ENCODE measurements at regions not wholly inside any gene's neighbourhood (a gene's known extent, or its start where the extent isn't known, plus 50 kb on each side); places are given as distances from the start of the nearest gene placed in this dataset.

DNA sequence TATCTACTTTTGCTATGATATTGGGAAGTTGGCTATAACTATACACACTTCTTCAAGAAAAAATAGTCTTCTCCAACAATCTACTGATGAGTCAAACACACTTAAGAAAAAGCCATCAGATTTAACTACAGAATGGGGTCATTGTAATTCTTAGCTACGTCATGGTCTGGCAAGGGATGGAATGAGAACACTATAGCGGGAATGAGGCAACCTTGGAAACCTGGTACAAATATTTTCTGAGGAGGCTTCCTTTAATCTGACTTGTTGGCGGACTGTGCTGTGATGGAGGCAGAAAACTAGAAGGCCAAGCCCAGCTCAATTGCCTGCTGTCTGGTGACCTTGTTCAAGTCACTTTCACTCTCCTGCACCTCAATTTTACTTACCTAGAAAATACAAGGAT lies 586.8 kb upstream of the JAG1 start:
- no peak for DNase-seq
- intact Hi-C loops (cut with micrococcal nuclease): no loop called here
- Mint-ChIP-seq H3K27me3 (no peaks in the 10 kb centered on the region), H3K4me1 (no peaks in the 10 kb centered on the region), H3K9me3 (peaks cover 1% of the 10 kb centered on the region), H3K36me3 (ENCODE audit: low read depth) (no peaks in the 10 kb centered on the region), H3K27ac (no peak overlapping the region), H3K4me3 (no peak overlapping the region)

GRCh38 chr20:11261533-11262000 lies 587.8 kb upstream of the JAG1 start:
- H3K36me3 Mint-ChIP-seq (ENCODE audit: low read depth): no peaks in the 10 kb centered on the region
- no peak for DNase-seq
- no peak overlapping the region for H3K4me3 Mint-ChIP-seq
- no peaks in the 10 kb centered on the region for H3K27me3 Mint-ChIP-seq
- no peaks in the 10 kb centered on the region for H3K9me3 Mint-ChIP-seq
- H3K4me1 Mint-ChIP-seq: no peaks in the 10 kb centered on the region
- intact Hi-C loops (cut with micrococcal nuclease): no loop called here
- H3K27ac Mint-ChIP-seq: no peak overlapping the region

GRCh38 chr20:11266571-11266970 lies 592.8 kb upstream of the JAG1 start:
- no peak for DNase-seq
- peaks cover 4% of the 10 kb centered on the region for H3K4me1 Mint-ChIP-seq
- H3K27me3 Mint-ChIP-seq: no peaks in the 10 kb centered on the region
- intact Hi-C loops (cut with micrococcal nuclease): no loop called here
- no peaks in the 10 kb centered on the region for H3K36me3 Mint-ChIP-seq (ENCODE audit: low read depth)
- no peak overlapping the region for H3K27ac Mint-ChIP-seq
- H3K4me3 Mint-ChIP-seq: no peak overlapping the region
- H3K9me3 Mint-ChIP-seq: no peaks in the 10 kb centered on the region

GRCh38 chr20:11267131-11267761 lies 593.4 kb upstream of the JAG1 start:
- DNase-seq: no peak
- no peak overlapping the region for H3K27ac Mint-ChIP-seq
- peaks cover 4% of the 10 kb centered on the region for H3K4me1 Mint-ChIP-seq
- intact Hi-C loops (cut with micrococcal nuclease): no loop called here
- H3K9me3 Mint-ChIP-seq: no peaks in the 10 kb centered on the region
- no peak overlapping the region for H3K4me3 Mint-ChIP-seq
- H3K36me3 Mint-ChIP-seq (ENCODE audit: low read depth): no peaks in the 10 kb centered on the region
- H3K27me3 Mint-ChIP-seq: no peaks in the 10 kb centered on the region

DNA sequence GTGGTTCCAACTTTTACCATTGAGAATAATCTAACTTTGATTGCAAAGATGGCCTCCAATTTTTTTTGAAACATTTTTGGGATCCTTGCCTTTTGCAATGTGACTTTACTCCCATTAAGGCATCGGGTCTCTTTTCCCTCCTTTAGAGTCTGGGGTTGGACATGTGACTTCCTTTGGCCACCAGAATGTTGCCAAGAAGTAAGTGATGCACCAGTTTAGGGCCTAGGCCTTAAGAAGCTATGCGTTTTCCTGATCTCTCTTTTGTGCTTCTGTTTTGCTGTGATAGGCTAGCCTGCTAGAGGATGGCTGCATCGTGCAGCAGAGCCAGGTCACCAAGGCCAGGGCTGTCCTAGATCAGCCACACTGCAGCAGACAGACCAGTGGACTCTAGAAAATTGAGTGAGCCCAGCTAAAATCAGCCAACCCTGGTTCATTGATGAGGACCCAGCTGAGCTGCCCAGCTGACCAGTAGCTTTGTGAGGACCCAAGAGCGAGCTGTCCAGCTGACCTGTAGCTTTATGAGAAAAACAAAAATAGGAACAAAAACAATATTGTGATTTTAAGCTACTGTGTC lies 594.0 kb upstream of the JAG1 start:
- Mint-ChIP-seq H3K4me3 (no peak overlapping the region), H3K4me1 (peaks cover 4% of the 10 kb centered on the region), H3K36me3 (ENCODE audit: low read depth) (no peaks in the 10 kb centered on the region), H3K27ac (no peak overlapping the region), H3K27me3 (no peaks in the 10 kb centered on the region), H3K9me3 (no peaks in the 10 kb centered on the region)
- DNase-seq: no peak
- intact Hi-C loops (cut with micrococcal nuclease): no loop called here

- intact Hi-C loops (cut with micrococcal nuclease): loop anchor here (5.0 kb wide), 1 partner anchor 718 kb away; no protein-coding TSS in a partner anchor
- H3K27ac Mint-ChIP-seq: no peak overlapping the region
- no peak overlapping the region for H3K4me3 Mint-ChIP-seq
- DNase-seq: no peak
- H3K4me1 Mint-ChIP-seq: peaks cover 4% of the 10 kb centered on the region
- H3K9me3 Mint-ChIP-seq: no peaks in the 10 kb centered on the region
- H3K27me3 Mint-ChIP-seq: no peaks in the 10 kb centered on the region
- H3K36me3 Mint-ChIP-seq (ENCODE audit: low read depth): no peaks in the 10 kb centered on the region
Measured at GRCh38 chr20:11270566-11270965, 596.8 kb upstream of the JAG1 start.

GRCh38 chr20:11271319-11271718 lies 597.5 kb upstream of the JAG1 start:
- Mint-ChIP-seq H3K27me3 (no peaks in the 10 kb centered on the region), H3K36me3 (ENCODE audit: low read depth) (no peaks in the 10 kb centered on the region), H3K27ac (no peak overlapping the region), H3K9me3 (no peaks in the 10 kb centered on the region), H3K4me3 (no peak overlapping the region), H3K4me1 (peaks cover 4% of the 10 kb centered on the region)
- intact Hi-C loops (cut with micrococcal nuclease): loop anchor here (5.0 kb wide), 1 partner anchor 719 kb away; no protein-coding TSS in a partner anchor
- no peak for DNase-seq

DNA sequence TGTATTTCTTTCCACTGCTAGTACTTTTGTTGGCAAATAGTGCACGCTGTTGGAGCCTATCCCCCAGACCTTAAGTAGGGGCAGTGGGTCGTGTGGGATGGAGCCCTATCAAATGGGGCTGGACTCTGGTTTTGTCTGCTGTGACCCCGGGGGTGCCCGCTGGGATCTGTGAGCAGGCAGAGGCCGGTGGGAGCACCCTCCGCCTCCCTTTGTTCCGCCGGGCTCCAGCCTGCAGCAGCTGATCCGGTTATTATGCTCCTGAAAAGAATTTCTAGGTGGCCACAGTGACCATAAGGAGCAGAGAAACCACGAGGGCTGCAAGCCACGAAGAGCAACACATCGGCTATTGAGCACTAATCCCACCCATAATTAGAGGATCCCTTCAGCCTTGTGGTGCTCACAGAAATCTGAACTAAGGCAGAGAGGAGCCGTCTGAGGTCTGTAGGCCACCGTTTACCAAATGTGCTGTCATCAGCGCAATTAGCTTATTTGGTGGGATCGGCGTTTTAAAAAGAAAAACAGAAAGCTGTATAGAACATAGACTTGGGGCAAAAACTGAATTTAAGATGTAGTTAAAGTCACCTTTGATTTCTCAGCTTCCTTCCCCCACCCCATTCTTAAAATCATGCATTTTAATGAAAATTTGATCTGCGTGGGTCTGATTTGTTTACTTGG lies 598.3 kb upstream of the JAG1 start:
- no peak for DNase-seq
- no peak overlapping the region for H3K4me3 Mint-ChIP-seq
- no peaks in the 10 kb centered on the region for H3K27me3 Mint-ChIP-seq
- H3K27ac Mint-ChIP-seq: no peak overlapping the region
- intact Hi-C loops (cut with micrococcal nuclease): loop anchor here (5.0 kb wide), 1 partner anchor 720 kb away; no protein-coding TSS in a partner anchor
- no peaks in the 10 kb centered on the region for H3K36me3 Mint-ChIP-seq (ENCODE audit: low read depth)
- H3K9me3 Mint-ChIP-seq: no peaks in the 10 kb centered on the region
- peaks cover 4% of the 10 kb centered on the region for H3K4me1 Mint-ChIP-seq

DNA sequence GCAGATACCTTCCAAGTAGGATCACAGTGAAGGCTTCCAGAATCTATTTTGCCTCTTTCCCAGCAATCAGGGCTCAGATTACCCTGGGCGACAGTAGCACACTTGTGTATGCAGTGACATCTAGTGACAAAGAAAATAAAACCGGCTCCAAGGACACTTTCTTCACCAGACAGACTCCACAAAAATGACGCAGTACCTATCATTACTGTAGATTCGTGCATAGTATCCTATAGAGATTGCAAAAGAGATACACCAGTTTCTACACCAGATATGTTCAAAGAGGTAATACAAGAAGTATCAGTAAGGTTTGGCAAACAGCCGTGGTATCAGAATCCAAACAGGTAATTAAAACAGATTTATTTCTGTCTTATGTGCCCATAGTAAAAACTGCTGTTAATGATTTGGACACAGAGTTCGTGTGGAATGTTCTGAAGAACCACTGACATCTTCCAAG lies 600.4 kb upstream of the JAG1 start:
- no peak for DNase-seq
- Mint-ChIP-seq H3K9me3 (no peaks in the 10 kb centered on the region), H3K27me3 (no peaks in the 10 kb centered on the region), H3K36me3 (ENCODE audit: low read depth) (no peaks in the 10 kb centered on the region), H3K4me1 (no peaks in the 10 kb centered on the region), H3K27ac (no peak overlapping the region), H3K4me3 (no peak overlapping the region)
- intact Hi-C loops (cut with micrococcal nuclease): loop anchor here (5.0 kb wide), 1 partner anchor 722 kb away; no protein-coding TSS in a partner anchor

GRCh38 chr20:11275740-11276139 lies 601.9 kb upstream of the JAG1 start:
- Mint-ChIP-seq H3K4me3 (no peak overlapping the region), H3K9me3 (no peaks in the 10 kb centered on the region), H3K4me1 (no peaks in the 10 kb centered on the region), H3K27ac (no peak overlapping the region), H3K36me3 (ENCODE audit: low read depth) (no peaks in the 10 kb centered on the region), H3K27me3 (no peaks in the 10 kb centered on the region)
- intact Hi-C loops (cut with micrococcal nuclease): no loop called here
- DNase-seq: no peak

GRCh38 chr20:11277170-11277569 lies 603.4 kb upstream of the JAG1 start:
- Mint-ChIP-seq H3K9me3 (no peaks in the 10 kb centered on the region), H3K4me1 (no peaks in the 10 kb centered on the region), H3K27me3 (no peaks in the 10 kb centered on the region), H3K27ac (no peak overlapping the region), H3K36me3 (ENCODE audit: low read depth) (no peaks in the 10 kb centered on the region), H3K4me3 (no peak overlapping the region)
- DNase-seq: no peak
- intact Hi-C loops (cut with micrococcal nuclease): no loop called here

GRCh38 chr20:11277858-11278257 lies 604.1 kb upstream of the JAG1 start:
- no peak overlapping the region for H3K4me3 Mint-ChIP-seq
- H3K9me3 Mint-ChIP-seq: no peaks in the 10 kb centered on the region
- no peaks in the 10 kb centered on the region for H3K4me1 Mint-ChIP-seq
- intact Hi-C loops (cut with micrococcal nuclease): no loop called here
- H3K27me3 Mint-ChIP-seq: no peaks in the 10 kb centered on the region
- no peaks in the 10 kb centered on the region for H3K36me3 Mint-ChIP-seq (ENCODE audit: low read depth)
- DNase-seq: no peak
- no peak overlapping the region for H3K27ac Mint-ChIP-seq

DNA sequence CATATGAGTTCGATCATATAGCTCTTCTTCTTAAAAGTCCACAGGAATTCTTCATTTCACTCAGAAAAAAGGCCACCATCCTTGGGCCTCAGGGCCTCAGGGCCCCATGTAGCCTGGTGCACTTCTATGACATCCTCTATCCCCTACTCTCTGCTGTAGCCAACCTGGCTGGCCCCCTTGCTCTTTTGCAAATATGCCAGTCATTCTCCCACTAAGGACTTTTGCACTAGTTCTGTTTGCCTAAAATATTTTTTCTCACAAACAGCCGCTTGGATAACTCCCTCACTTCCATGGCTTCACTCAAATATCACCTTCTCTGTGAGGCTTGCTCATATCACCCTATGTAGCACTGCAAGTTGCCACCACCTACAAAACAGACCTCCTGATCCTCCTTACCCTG lies 604.7 kb upstream of the JAG1 start:
- H3K4me3 Mint-ChIP-seq: no peak overlapping the region

GRCh38 chr20:11281240-11281639 lies 607.4 kb upstream of the JAG1 start:
- no peak for DNase-seq
- no peaks in the 10 kb centered on the region for H3K36me3 Mint-ChIP-seq (ENCODE audit: low read depth)
- no peak overlapping the region for H3K27ac Mint-ChIP-seq
- H3K27me3 Mint-ChIP-seq: no peaks in the 10 kb centered on the region
- intact Hi-C loops (cut with micrococcal nuclease): no loop called here
- H3K4me3 Mint-ChIP-seq: no peak overlapping the region
- H3K4me1 Mint-ChIP-seq: no peaks in the 10 kb centered on the region
- H3K9me3 Mint-ChIP-seq: no peaks in the 10 kb centered on the region

More for the DNA sequence above, 604.7 kb upstream of the JAG1 start:
- H3K27me3 Mint-ChIP-seq: no peaks in the 10 kb centered on the region
- no peaks in the 10 kb centered on the region for H3K9me3 Mint-ChIP-seq
- no peaks in the 10 kb centered on the region for H3K4me1 Mint-ChIP-seq
- intact Hi-C loops (cut with micrococcal nuclease): no loop called here
- H3K36me3 Mint-ChIP-seq (ENCODE audit: low read depth): no peaks in the 10 kb centered on the region
- H3K27ac Mint-ChIP-seq: no peak overlapping the region
- no peak for DNase-seq
